Colonic mucosa (tissue), 4 donors: ENCODE measurements at regions not wholly inside any gene's neighbourhood (a gene's known extent, or its start where the extent isn't known, plus 50 kb on each side); places are given as distances from the start of the nearest gene placed in this dataset.

Experiments
- DNase-seq: peaks from one replicate; pipeline ENCODE4 v3.0.0-alpha.2; 2020
- H3K27ac ChIP-seq: fragments of 200-600 bp; one replicate; pipeline ENCODE4 v1.8.0; 2021
- H3K27me3 ChIP-seq: fragments of 200-600 bp; one replicate; pipeline ENCODE4 v1.8.0; 2021
- H3K36me3 ChIP-seq: fragments of 200-600 bp; one replicate; pipeline ENCODE4 v1.8.0; 2021
- H3K4me1 ChIP-seq: fragments of 200-600 bp; one replicate; pipeline ENCODE4 v1.8.0; 2021; ENCODE audit warnings: mild to moderate bottlenecking
- H3K4me3 ChIP-seq: fragments of 200-600 bp; one replicate; pipeline ENCODE4 v1.8.0; 2021
- H3K9ac ChIP-seq, 2 donors: one replicate each; pipeline ENCODE4 v1.7.0; 2013; ENCODE audit warnings: control low read depth in 2 of 2, low read depth in 2 of 2, low read length in 2 of 2
- H3K9me3 ChIP-seq: fragments of 200-600 bp; one replicate; pipeline ENCODE4 v1.8.0; 2021
- CTCF ChIP-seq: fragments of 200-600 bp; IDR thresholded peaks from one replicate; pipeline ENCODE4 v1.8.0; 2022; ENCODE audit warnings: antibody characterized with exemption, mild to moderate bottlenecking
- intact Hi-C: fragments of 100-400 bp; cut with DNase I; formaldehyde crosslinking; loops from one replicate; pipeline ENCODE4 v1.14.1; 2022
- donor health status: healthy.
- donor health status: DM: no; HTN: no; CAD: no.
- donor health status: DM: no; HTN: no; CAD: no.

- no peak for DNase-seq
- H3K36me3 ChIP-seq, result no peaks in the 10 kb centered on the region
- no peak overlapping the region for H3K27ac ChIP-seq
- no peaks in the 10 kb centered on the region for H3K4me1 ChIP-seq
- no peak overlapping the region for H3K9ac ChIP-seq
- TF ChIP-seq CTCF, result no peak
- intact Hi-C loops, result no loop called here
- no peaks in the 10 kb centered on the region for H3K27me3 ChIP-seq
- H3K4me3 ChIP-seq, result no peak overlapping the region
- H3K9me3 ChIP-seq, result no peaks in the 10 kb centered on the region
These were observed 620.5 kb downstream of the TLR4 start for GRCh38 chr9:118324706-118325105.

GRCh38 chr9:118325757-118326156 is 621.6 kb downstream of the TLR4 start:
- intact Hi-C loops, result no loop called here
- no peak overlapping the region for H3K4me3 ChIP-seq
- no peaks in the 10 kb centered on the region for H3K27me3 ChIP-seq
- H3K27ac ChIP-seq, result no peak overlapping the region
- no peak for TF ChIP-seq CTCF
- no peaks in the 10 kb centered on the region for H3K36me3 ChIP-seq
- no peak overlapping the region for H3K9ac ChIP-seq
- no peaks in the 10 kb centered on the region for H3K4me1 ChIP-seq
- DNase-seq, result no peak
- no peaks in the 10 kb centered on the region for H3K9me3 ChIP-seq

- H3K27me3 ChIP-seq, result no peaks in the 10 kb centered on the region
These were observed 622.1 kb downstream of the TLR4 start for GRCh38 chr9:118326326-118326725.

GRCh38 chr9:118330191-118330986 is 626.2 kb downstream of the TLR4 start:
- intact Hi-C loops, result no loop called here
- Histone ChIP-seq H3K4me3 (no peak overlapping the region), H3K9me3 (no peaks in the 10 kb centered on the region), H3K27me3 (no peaks in the 10 kb centered on the region), H3K4me1 (no peaks in the 10 kb centered on the region), H3K36me3 (no peaks in the 10 kb centered on the region), H3K9ac (no peak overlapping the region), H3K27ac (no peak overlapping the region)
- DNase-seq, result no peak
- no peak for TF ChIP-seq CTCF

More at GRCh38 chr9:118326326-118326725, 622.1 kb downstream of the TLR4 start:
- no peaks in the 10 kb centered on the region for H3K9me3 ChIP-seq
- DNase-seq, result no peak
- no peaks in the 10 kb centered on the region for H3K4me1 ChIP-seq
- no peak for TF ChIP-seq CTCF
- intact Hi-C loops, result no loop called here
- no peak overlapping the region for H3K27ac ChIP-seq
- no peak overlapping the region for H3K4me3 ChIP-seq
- no peaks in the 10 kb centered on the region for H3K36me3 ChIP-seq
- no peak overlapping the region for H3K9ac ChIP-seq

GRCh38 chr9:118331622-118332045 is 627.4 kb downstream of the TLR4 start:
- Histone ChIP-seq H3K27ac (no peak overlapping the region), H3K36me3 (no peaks in the 10 kb centered on the region), H3K4me1 (no peaks in the 10 kb centered on the region), H3K9me3 (no peaks in the 10 kb centered on the region), H3K4me3 (no peak overlapping the region), H3K9ac (no peak overlapping the region), H3K27me3 (no peaks in the 10 kb centered on the region)
- DNase-seq, result no peak
- intact Hi-C loops, result no loop called here
- TF ChIP-seq CTCF, result no peak
